ENCODE measurements at regions not wholly inside any gene's neighbourhood (a gene's known extent, or its start where the extent isn't known, plus 50 kb on each side); places are given as distances from the start of the nearest gene placed in this dataset.

DNA sequence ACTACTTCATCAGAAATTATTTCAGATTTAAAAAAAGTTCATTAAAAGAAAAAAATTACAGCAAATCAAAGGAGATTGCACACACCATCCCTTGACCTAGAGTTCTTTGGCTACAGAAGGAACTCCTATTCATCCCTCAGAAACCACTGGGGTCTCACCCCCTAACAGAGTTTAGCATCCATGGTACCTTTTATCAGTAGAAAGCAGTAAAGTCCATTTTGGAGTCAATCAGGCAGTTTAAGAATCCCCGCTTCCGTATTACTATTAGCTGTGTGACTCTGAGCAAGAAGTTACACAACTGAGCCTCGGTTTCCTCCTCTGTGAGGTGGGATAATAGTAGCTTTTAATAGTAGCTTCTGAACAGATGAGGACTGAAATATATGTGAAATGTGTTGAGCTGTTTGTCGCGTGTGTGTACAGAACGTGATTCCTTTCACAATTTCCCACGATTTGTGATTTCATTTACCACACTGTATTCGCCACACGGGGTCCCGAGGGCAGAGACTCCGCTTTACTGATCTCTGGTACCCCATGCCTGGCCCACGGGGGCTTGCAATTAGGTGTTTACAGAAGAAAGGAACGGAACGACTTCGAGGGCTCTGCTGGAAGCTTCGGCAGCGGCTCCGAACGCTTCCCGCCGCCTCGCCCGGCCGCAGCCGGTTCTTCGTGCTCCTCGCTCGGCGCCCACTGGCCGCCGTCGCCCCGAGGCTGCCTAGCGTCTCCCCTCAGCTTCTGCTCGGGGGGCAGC, 72.5 kb upstream of the ZBED5 start:
- TF ChIP-seq, protein P1, sequence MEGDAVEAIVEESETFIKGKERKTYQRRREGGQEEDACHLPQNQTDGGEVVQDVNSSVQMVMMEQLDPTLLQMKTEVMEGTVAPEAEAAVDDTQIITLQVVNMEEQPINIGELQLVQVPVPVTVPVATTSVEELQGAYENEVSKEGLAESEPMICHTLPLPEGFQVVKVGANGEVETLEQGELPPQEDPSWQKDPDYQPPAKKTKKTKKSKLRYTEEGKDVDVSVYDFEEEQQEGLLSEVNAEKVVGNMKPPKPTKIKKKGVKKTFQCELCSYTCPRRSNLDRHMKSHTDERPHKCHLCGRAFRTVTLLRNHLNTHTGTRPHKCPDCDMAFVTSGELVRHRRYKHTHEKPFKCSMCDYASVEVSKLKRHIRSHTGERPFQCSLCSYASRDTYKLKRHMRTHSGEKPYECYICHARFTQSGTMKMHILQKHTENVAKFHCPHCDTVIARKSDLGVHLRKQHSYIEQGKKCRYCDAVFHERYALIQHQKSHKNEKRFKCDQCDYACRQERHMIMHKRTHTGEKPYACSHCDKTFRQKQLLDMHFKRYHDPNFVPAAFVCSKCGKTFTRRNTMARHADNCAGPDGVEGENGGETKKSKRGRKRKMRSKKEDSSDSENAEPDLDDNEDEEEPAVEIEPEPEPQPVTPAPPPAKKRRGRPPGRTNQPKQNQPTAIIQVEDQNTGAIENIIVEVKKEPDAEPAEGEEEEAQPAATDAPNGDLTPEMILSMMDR (conservative IDR thresholded peaks at IDR 0.05; ENCODE audit: low read depth, low read length): no peak
- TF ChIP-seq EZH2 (IDR thresholded peaks at IDR 0.05; ENCODE audit: borderline replicate concordance, low read depth, low read length, poor library complexity, severe bottlenecking): no peak

Measured in A673 (cell line).